Activated CD4-positive, alpha-beta T cell treated with anti-CD3 and anti-CD28 coated beads, Interleukin-2, amount 50 U/mL, for 4 hours (primary cell): ENCODE measurements at regions not wholly inside any gene's neighbourhood (a gene's known extent, or its start where the extent isn't known, plus 50 kb on each side); places are given as distances from the start of the nearest gene placed in this dataset.

ENCODE experiments used
- DNase-seq, 2 experiments: peaks; one replicate each; pipeline ENCODE4 v3.0.0-alpha.2; 2020

DNA sequence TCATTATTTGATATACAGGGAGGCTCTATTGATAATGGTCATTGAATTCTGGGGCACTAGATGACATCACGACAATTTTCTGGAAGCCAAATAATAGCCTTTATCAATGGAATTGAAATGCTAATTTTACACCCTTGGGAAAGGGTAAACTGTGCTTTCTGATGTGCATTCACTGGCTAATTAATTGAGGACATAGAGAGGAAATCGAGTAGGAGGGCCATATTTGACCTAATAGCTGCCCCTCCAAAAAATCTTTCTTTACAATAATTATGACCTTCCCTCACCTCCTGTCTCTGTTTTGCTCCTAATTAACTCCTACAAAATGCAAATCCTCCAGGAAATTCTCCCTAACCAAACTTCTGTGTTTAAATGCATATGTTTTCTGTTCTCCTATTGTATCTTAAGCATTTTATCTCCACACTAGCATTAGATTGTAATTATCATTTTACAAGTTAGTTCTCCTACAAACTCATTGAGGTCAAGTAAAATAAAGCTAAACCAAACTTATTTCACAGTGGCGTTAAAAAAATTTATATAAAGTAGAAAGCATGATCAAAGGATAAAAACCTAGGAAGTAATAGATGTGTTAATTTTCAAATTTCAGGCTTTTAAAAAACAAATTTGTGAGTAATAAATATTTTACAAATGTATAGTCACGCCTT, 1414.0 kb upstream of the AGA start:
- DNase-seq: no peak

- DNase-seq: no peak
These were observed 1429.2 kb upstream of the AGA start for GRCh38 chr4:178871476-178871875.

DNA sequence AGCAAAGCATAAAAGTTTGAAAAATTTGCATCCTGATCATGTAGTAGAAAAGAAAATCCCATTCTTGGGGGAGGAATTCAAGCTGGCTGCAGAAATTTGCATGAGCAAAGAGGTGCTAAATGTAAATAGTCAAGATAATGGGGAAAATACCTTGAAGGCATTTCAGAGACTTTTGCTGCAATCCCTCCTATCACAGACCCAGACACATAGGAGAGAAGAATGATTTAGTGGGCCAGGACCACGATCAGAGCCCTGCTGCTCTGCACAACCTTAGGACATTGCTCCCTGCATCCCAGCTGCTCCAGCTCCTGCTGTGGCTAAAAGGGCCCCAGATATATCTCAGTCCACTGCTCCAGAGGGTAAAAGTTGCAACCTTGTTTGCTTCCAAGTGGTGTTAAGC, 1439.7 kb upstream of the AGA start:
- DNase-seq: no peak

- no peak for DNase-seq
These were observed 1451.9 kb upstream of the AGA start for GRCh38 chr4:178894126-178894525.

GRCh38 chr4:178899084-178899483, 1456.8 kb upstream of the AGA start:
- no peak for DNase-seq

DNA sequence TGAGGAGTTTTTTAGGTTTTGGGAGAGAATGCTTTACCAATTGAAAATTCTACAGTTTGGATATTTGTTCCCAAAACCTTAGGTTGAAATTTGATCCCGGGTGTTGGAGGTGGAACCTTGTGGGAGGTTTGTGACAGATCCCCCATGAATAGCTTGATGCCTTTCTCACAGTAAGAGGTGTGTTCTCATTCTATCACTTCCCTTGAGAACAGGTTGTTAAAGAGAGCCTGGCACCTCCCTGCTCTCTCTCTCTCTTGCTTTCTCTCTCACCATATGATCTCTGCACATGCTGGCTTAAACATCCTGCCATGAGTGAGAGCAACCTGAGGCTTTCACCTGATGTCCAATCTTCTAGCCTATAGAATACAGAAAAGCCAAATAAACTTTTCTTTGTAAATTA, 1475.5 kb upstream of the AGA start:
- no peak for DNase-seq

GRCh38 chr4:178937130-178937529, 1494.9 kb upstream of the AGA start:
- no peak for DNase-seq

DNA sequence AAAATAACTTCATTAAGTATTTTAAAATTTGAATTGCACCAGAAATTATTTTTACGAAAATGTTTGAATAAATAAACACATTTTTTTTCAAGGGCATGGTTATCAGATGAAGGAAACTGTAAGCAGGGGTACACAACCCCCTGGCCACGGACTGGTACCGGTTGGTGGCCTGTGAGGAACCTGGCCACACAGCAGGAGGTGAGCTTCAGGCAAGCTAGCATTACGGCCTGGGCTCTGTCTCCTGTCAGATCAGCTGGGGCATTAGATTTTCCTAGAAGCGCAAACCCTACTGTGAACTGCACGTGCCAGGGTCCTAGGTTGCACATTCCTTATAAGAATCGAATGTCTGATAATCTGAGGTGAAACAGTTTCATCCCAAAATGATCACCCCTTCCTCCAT, 1499.7 kb upstream of the AGA start:
- DNase-seq: no peak

DNA sequence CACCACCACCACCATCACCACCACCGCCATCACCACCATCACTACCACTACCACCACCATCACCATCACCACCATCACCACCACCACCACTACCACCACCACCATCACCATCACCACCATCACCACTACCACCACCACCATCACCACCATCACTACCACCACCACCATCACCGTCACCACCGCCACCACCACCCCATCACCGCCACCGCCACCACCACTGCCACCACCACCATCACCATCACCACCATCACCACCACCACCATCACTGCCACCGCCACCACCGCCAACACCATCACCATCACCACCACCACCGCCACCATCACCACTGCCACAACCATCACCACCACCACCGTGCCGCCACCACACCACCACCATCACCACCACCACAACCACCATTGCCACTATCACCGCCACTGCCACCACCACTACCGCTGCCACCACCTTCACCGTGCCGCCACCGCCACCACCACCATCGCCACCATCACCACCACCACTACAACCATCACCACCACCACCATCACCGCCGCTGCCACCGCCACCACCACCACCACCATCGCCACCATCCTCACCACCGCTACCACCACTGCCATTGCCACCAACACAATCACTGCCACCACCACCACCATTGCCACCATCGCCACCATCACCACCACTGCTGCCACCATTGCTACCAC, 1511.3 kb upstream of the AGA start:
- no peak for DNase-seq

- no peak for DNase-seq
These were observed 1513.4 kb upstream of the AGA start for GRCh38 chr4:178955614-178956013.

DNA sequence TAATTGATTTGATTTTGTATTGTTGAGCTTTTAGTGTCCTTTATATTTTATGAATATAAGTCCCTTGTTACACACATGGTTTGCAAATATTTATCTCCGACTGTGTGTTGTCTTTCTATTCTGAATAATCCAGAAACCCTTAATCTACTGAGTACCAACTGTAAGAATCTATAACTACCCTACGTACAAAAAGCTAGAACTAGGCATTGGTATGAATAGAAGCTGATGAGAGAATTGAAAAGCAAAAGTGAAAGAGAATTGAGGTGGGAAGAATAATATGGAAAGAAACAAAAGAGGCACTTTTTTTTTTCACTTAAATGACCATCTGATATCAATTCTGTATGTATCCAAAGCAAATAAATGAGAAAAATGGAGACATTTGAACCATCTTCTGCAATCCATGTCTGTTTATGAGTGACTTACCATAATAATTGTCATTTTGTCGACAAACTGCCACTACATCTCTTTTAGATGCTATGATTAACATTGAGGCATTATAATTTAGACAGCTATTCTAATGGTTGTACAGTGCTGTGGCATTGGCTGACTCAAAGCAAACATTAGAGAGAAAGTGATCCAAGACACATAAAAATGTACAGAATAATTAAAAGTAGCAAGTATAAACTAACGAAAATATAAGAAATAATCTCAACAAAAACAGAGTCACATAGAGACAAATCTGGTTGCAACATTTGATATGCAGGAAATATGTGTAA, 1516.6 kb upstream of the AGA start:
- no peak for DNase-seq

DNA sequence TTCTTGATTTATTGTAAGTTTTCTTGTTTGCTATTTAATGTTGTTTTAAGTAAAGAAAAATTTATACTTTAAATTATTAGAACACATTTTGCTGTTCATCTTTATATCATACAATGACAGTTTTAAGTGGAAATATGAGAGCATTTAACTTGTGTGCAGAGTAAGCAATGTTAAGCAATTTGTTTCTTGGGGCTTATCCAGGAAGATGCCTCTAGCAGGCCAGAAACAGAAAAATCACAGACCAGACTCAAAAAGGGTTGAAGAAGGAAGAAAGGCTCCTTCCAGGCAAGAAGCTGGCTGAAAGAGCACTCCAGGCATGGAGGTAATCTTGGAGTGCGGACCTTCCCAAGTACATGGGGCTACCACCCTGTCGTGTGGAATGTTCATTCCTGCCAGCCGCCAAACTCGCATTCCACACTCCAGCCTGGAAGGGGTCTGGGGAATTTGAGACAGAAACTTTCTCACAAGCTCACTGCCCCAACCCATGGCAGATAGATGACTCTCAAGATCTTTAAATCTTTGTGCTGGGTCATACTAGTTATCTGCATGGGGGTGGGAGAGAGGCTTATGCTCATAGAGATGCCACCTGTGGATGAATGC, 1521.3 kb upstream of the AGA start:
- no peak for DNase-seq

- DNase-seq: no peak
These were observed 1524.4 kb upstream of the AGA start for GRCh38 chr4:178966644-178967043.

- DNase-seq: no peak
These were observed 1528.3 kb upstream of the AGA start for GRCh38 chr4:178970433-178971140.

DNA sequence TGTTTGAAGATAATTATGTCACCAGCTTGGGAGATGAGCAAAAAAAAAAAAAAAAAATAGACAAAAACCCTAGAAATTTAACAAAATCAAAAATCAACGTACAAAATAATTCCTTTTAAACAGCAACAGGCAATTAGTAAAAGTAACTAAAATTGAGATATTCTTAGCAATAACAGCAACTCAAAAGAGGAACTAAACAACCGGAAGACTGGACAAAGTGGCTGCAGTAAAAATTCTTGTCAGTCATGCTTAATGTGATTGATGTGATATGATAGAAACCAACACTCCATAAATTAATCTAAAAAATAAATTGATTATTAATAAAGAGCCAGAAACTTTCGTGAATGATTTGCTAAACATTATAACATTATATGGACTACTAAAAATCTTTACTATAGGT, 1534.6 kb upstream of the AGA start:
- DNase-seq: no peak

GRCh38 chr4:178993306-178993705, 1551.1 kb upstream of the AGA start:
- no peak for DNase-seq

DNA sequence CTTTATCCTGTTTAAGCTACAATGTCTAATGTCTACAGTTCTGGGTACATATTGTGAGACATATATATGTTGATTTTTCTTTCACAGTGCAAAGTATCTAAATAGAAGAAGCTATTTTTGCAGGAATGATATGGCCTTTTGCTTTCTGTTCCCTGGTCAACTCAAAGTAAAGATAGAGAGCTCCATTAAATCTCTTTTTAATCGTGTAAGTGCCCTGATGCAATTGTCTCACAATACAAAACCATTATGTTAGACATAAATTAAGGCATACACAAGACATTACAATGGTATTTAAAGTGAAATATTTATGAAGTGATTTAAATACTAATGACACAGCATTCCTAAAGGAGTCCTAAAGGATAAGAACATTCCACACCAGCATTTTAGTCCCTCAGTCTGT, 1559.7 kb upstream of the AGA start:
- no peak for DNase-seq

DNA sequence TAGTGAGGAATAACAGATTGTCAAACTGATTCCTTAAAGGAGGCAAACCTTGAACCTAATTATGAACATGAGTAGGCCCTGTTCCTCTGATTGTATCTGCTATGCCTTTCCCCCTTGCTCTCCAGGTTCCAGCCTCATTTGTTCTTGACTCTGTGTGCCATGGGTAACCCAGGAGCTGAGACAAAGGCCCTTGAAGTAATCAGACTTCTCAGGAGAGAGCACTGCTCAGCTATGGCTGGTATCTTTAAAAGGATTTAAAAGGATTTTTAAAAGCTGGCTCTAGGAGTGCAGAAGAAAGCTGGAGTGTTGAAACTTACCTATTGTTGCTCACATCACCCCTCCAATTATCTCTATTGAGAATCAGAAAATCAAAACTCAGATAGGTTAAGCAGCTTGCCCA, 1565.5 kb upstream of the AGA start:
- DNase-seq: no peak

- no peak for DNase-seq
These were observed 1575.3 kb upstream of the AGA start for GRCh38 chr4:179017581-179017980.

DNA sequence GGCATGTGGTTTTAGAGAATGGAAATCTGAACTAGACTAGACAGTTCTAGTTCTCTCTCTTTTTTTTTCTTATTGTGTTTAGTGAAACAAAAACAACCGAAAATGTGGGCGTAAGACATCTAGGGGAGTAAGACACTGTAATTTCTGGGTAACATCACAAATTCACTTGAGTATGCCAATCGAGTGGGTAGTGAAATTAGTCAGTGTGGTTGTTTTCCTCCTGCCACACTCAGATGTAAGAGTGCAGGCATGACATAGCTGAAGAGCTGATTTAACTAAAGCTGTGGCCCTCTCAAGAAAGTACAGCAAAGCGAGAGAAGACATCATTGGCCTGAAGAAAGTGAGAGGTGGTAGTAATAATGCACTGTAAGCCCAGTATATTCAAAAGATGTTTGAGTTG, 1585.3 kb upstream of the AGA start:
- DNase-seq: no peak

DNA sequence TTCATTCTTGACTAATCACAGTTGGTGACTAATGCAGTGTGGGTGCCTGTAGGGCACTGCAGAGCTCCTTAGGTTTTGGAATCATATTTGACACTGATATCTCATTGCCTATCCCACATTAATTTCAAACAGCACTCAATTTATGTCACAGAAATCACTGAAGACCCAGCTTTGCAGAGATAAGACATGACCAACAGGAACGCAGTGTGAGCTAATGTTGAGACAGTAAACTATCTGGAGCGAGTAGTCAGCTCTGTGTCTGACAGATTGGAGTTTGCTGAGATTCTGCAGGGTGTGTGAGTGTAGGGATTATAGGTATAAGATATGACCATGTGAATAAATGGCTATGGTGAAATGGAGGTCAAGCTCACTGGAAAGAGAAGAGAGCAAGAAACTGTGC, 1586.1 kb upstream of the AGA start:
- DNase-seq: no peak

GRCh38 chr4:179029683-179030082, 1587.4 kb upstream of the AGA start:
- DNase-seq: no peak

- DNase-seq: no peak
These were observed 1598.0 kb upstream of the AGA start for GRCh38 chr4:179040259-179040658.
